Fibroblast of lung (primary cell): ENCODE measurements at regions not wholly inside any gene's neighbourhood (a gene's known extent, or its start where the extent isn't known, plus 50 kb on each side); places are given as distances from the start of the nearest gene placed in this dataset.
"Not testable (repeated sequence)": the region's sequence is repeated elsewhere in the genome, so short reads cannot be mapped to it uniquely, and the experiment has no call there.

ENCODE experiments used
- DNase-seq, 2 donors: peaks; one replicate each; pipeline versions ENCODE4 v3.0.0 to v3.0.0-alpha.2; 2010; ENCODE audit warnings: low read depth in 2 of 2
- H2AFZ ChIP-seq: 2 replicates; pipeline ENCODE4 v1.5.1; 2012; ENCODE audit warnings: low read length, control low read depth, inconsistent platforms
- H3K27ac ChIP-seq: 2 replicates; pipeline ENCODE4 v1.5.1; 2011; ENCODE audit warnings: low read length, control low read depth; ENCODE audit not compliant: insufficient read depth
- H3K27me3 ChIP-seq: 2 replicates; pipeline ENCODE4 v1.5.1; 2011; ENCODE audit warnings: mild to moderate bottlenecking, low read length; ENCODE audit not compliant: control insufficient read depth, insufficient read depth
- H3K36me3 ChIP-seq: 2 replicates; pipeline ENCODE4 v1.5.1; 2011; ENCODE audit warnings: low read length; ENCODE audit not compliant: control insufficient read depth, insufficient read depth
- H3K4me1 ChIP-seq: 2 replicates; pipeline ENCODE4 v1.5.1; 2011; ENCODE audit warnings: low read length; ENCODE audit not compliant: control insufficient read depth, insufficient read depth; ENCODE audit errors: extremely low read depth
- H3K4me2 ChIP-seq: 2 replicates; pipeline ENCODE4 v1.5.1; 2011; ENCODE audit warnings: low read length, control low read depth; ENCODE audit not compliant: insufficient read depth; ENCODE audit errors: extremely low read depth
- H3K4me3 ChIP-seq, 4 experiments: fragments of 200-600 bp in 1 of 4; sonication (generic) in 1 of 4; replicated peaks in 1 of 4; 2 replicates each; pipeline ENCODE4 v1.5.1; 2011 to 2016; ENCODE audit warnings: low read length in 4 of 4, low read depth in 3 of 4, mild to moderate bottlenecking in 3 of 4, control low read depth in 2 of 4, inconsistent platforms in 1 of 4, mixed read lengths in 1 of 4; ENCODE audit not compliant: insufficient read depth in 1 of 4; ENCODE audit errors: control extremely low read depth in 1 of 4
- H3K79me2 ChIP-seq: 2 replicates; pipeline ENCODE4 v1.5.1; 2012; ENCODE audit warnings: mild to moderate bottlenecking, low read length, inconsistent platforms; ENCODE audit not compliant: control insufficient read depth, insufficient read depth
- H3K9ac ChIP-seq: 2 replicates; pipeline ENCODE4 v1.5.1; 2011; ENCODE audit warnings: mild to moderate bottlenecking, low read length, control low read depth; ENCODE audit not compliant: insufficient read depth
- H3K9me3 ChIP-seq: 2 replicates; pipeline ENCODE4 v1.5.1; 2012; ENCODE audit warnings: low read depth, low read length; ENCODE audit not compliant: control insufficient read depth, insufficient read depth
- H4K20me1 ChIP-seq: 2 replicates; pipeline ENCODE4 v1.5.1; 2011; ENCODE audit warnings: low read length; ENCODE audit not compliant: control insufficient read depth, insufficient read depth; ENCODE audit errors: extremely low read depth

GRCh38 chr10:133785846-133786602 is 159.4 kb upstream of the FRG2B start:
- H2AFZ ChIP-seq, H4K20me1 ChIP-seq, H3K79me2 ChIP-seq, H3K4me1 ChIP-seq, H3K9ac ChIP-seq, DNase-seq, H3K27me3 ChIP-seq, H3K4me3 ChIP-seq, H3K9me3 ChIP-seq, H3K36me3 ChIP-seq, H3K27ac ChIP-seq, H3K4me2 ChIP-seq: not testable (repeated sequence)

GRCh38 chr10:133785178-133785577 is 158.6 kb upstream of the FRG2B start:
- not testable (repeated sequence) for H3K9ac ChIP-seq, H3K79me2 ChIP-seq, H3K36me3 ChIP-seq, DNase-seq, H3K27ac ChIP-seq, H3K9me3 ChIP-seq, H2AFZ ChIP-seq, H3K4me2 ChIP-seq, H3K4me1 ChIP-seq, H4K20me1 ChIP-seq, H3K27me3 ChIP-seq, H3K4me3 ChIP-seq

GRCh38 chr10:133765308-133765707 is 138.7 kb upstream of the FRG2B start:
- H3K27ac ChIP-seq, H3K4me2 ChIP-seq, H3K4me1 ChIP-seq, H3K4me3 ChIP-seq, H2AFZ ChIP-seq, H3K36me3 ChIP-seq, H3K9me3 ChIP-seq, H3K27me3 ChIP-seq, H3K9ac ChIP-seq, H4K20me1 ChIP-seq, DNase-seq, H3K79me2 ChIP-seq: not testable (repeated sequence)

GRCh38 chr10:133764823-133765209 is 138.2 kb upstream of the FRG2B start:
- not testable (repeated sequence) for DNase-seq, H3K27me3 ChIP-seq, H3K4me1 ChIP-seq, H3K4me3 ChIP-seq, H2AFZ ChIP-seq, H3K79me2 ChIP-seq, H3K27ac ChIP-seq, H3K9me3 ChIP-seq, H3K4me2 ChIP-seq, H3K36me3 ChIP-seq, H4K20me1 ChIP-seq, H3K9ac ChIP-seq

GRCh38 chr10:133763875-133764822 is 137.6 kb upstream of the FRG2B start:
- H3K36me3 ChIP-seq, H3K27me3 ChIP-seq, H3K4me2 ChIP-seq, H3K79me2 ChIP-seq, H2AFZ ChIP-seq, H3K4me1 ChIP-seq, H3K4me3 ChIP-seq, H4K20me1 ChIP-seq, H3K9ac ChIP-seq, H3K9me3 ChIP-seq, H3K27ac ChIP-seq: not testable (repeated sequence)
- peak in 1 of 2 donors; percentile 3 for DNase-seq

- not testable (repeated sequence) for H3K27me3 ChIP-seq, H3K36me3 ChIP-seq, H3K4me1 ChIP-seq, H4K20me1 ChIP-seq, DNase-seq, H3K4me2 ChIP-seq, H3K9ac ChIP-seq, H3K9me3 ChIP-seq, H2AFZ ChIP-seq, H3K4me3 ChIP-seq, H3K27ac ChIP-seq, H3K79me2 ChIP-seq
Observed at GRCh38 chr10:133763190-133763589, 136.6 kb upstream of the FRG2B start.
